ENCODE measurements at regions not wholly inside any gene's neighbourhood (a gene's known extent, or its start where the extent isn't known, plus 50 kb on each side); places are given as distances from the start of the nearest gene placed in this dataset.
"Not testable (repeated sequence)": the region's sequence is repeated elsewhere in the genome, so short reads cannot be mapped to it uniquely, and the experiment has no call there.

DNA sequence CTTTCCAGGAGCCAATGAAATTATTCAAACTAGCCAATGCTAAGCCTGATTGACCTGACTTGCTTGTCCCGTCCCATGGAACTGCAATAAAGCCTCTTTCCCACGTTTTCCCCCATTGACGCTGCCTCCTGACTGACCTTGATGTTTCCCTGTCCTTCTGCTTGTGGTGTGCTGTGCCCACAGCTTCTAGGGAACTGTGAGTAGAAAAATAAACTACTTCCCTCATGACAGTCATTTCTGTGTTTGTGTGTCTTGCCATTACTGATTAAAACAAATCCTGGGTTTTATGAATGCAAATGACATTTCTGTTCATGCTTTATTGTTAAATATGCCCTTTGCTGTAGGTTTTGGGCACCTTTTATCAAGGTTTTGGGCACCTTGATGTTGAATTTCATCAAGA lies 91.3 kb upstream of the ABI1 start:
- no peak for DNase-seq (ENCODE audit: low spot score)

DNA sequence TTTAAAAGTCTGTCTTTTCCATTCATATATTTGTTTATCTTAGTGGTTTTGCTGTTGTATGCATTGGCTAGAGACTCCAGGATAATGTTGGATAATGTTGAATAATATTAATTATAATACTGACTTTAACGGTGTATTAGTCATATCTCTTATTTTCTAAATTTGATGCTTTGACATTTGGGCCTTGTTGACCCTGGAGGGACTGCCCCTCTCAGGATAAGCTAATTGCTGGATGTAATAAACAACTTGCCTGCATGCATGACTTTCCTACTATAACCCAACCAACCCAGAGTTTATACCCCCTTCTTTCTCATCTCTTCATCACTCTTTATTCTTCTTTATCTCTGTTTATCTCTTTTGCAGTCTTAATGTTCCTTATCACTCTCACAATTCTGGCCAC lies 90.9 kb upstream of the ABI1 start:
- DNase-seq (ENCODE audit: low spot score): no peak

DNA sequence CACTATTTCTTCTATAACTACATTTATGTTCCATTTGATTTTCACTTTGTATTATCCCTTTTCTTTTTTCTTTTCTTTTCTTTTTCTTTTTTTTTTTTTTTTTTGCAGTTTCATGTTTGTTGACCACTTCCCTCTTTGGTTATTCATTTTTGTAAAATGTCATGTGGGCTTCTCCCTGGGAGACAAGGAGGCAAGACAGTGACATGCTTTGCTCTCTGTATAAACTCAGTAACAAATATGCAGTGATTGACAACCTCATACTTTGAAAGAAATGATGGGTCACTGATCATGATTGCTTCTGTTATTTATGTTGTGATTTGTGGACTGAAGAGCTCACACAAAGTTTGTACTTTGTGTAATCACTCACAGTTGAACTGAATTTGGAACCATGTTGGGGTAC lies 90.2 kb upstream of the ABI1 start:
- no peak for DNase-seq (ENCODE audit: low spot score)

DNA sequence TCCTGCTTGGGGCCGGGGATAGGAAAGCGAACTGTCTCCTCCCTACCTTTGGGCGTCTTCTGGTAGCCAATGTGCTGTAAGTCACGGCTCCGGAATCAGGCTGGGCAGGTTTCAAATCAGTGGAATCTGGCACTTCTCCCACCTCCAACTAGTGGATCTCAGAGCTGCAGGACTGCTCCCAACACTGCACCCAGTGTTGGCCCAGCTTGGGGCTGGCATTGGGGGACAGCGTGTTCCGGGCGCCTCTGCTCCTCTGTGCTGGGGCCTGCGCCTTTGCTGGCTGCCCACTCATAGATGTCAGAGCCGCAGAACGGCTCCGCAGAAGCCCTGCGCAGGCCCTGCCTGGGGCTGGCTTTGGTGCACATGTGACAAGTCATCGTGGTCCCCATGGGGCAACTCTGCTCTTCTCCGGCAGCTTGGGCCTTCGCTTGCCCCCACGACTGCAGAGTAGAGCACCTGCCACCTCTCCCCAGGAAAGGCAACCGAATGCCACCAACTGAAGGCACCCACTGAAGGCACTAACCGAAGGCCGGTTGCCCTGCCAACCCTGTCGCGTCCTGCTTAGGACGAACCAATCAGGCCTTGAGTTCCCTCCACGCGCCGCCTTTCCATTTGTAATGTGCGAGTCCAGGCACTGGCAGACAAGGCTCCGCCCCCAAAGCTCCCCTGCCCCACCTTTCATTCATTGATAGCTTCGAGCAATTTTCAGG lies 85.5 kb upstream of the ABI1 start:
- DNase-seq (ENCODE audit: low spot score): no peak

DNA sequence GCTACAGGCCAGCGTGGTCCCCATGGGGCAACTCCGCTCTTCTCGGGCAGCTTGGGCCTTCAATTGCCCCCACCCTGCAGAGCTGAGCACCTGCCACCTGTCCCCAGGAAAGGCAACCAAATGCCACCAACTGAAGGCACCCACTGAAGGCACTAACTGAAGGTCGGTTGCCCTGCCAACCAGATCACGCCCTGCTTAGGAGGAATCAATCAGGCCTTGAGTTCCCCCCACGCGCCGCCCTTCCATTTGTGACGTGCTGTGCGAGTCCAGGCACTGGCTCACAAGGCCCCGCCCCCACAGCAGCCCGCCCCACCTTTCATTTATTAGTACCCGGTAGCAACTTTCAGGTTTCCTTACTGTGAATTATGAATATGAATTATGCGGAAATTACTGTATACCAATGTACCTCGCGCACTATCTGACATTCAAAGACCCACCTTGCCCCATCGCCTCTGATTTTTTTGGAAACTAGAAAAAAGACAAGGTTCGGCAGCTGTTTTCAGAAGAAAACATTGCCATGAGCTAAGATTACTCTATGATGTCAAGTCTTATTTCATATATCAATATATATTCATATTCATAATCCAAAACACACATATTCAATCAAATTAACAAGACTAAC lies 83.6 kb upstream of the ABI1 start:
- no peak for DNase-seq (ENCODE audit: low spot score)

DNA sequence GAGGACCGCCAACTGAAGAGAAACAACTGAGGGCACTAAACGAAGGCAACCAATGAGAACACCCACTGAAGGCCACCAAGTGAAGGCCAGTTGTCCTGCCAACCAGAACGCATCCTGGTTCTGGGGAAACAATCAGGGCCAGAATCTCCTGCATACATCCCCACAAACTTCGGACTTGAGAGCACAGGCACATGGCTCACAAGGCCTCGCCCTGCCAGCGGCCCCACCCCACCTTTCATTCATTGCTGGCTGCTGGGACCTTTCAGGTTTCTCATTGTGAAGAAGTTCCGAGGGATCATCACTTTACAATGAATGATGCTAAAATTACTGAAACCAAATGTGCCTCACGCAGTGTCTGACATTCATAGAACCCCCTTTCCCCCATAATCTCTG lies 79.2 kb upstream of the ABI1 start:
- no peak for DNase-seq (ENCODE audit: low spot score)

DNA sequence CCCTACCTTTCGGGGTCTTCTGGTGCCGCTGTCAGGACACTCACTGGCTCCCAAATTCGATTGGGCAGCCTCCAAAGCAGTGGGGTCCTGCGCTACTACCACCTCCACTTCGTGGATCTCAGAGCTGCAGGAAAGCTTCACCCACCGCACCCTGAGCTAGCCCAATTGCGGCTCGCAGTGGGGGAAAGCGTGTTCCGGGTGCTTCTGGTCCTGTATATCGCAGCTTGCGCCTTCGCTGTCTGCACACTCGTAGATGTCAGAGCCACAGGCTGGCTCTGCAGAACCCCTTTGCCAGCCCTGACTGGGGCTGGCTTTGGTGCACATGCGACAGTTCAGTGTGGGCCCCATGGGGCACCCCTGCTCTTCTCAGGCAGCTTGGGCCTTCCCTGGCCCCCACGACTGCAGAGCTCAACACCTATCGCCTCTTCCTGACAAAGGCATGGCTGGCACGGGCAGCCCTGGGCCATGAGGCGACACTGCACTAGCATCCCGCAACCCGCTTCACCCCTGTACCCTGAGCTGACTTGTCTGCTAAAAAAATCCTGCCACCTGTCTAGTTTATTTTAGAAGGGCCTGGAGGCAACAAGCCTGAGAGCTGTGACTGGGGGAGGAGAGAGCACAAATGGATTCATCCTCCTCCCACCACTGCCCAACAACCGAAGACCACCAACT lies 78.7 kb upstream of the ABI1 start:
- DNase-seq (ENCODE audit: low spot score): no peak

DNA sequence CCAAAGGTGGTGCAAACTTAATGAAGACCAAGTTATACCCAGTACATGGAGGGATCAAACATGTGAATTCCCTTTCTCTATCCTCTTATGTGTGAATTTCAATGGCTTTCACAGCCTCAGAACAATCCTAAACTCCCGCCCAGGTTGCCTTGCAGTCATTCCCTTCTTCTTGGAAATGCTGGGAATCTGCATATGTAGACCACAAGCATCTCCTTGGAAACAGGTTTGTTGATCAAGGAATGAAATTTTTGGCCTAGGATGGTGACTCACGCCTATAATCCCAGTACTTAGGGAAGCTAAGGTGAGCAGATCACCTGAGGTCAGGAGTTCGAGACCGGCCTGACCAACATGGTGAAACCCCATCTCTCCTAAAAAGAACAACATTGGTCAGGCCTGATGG lies 77.8 kb upstream of the ABI1 start:
- no peak for DNase-seq (ENCODE audit: low spot score)

DNA sequence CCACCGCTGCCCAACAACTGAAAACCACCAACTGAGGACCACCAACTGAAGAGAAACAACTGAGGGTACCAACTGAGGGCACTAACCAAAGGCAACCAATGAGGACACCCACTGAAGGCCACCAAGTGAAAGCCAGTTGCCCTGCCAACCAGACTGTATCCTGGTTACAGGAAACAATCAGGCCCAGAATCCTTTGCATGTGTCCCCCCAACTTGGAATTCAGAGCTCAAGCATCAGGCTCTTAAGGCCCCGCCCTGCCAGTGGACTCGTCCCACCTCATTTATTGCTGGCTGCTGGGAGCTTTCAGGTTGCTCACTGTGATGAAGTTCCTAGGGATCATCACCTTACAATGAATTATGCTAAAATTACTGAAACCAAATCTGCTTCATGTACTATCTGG lies 76.6 kb upstream of the ABI1 start:
- DNase-seq (ENCODE audit: low spot score): no peak

DNA sequence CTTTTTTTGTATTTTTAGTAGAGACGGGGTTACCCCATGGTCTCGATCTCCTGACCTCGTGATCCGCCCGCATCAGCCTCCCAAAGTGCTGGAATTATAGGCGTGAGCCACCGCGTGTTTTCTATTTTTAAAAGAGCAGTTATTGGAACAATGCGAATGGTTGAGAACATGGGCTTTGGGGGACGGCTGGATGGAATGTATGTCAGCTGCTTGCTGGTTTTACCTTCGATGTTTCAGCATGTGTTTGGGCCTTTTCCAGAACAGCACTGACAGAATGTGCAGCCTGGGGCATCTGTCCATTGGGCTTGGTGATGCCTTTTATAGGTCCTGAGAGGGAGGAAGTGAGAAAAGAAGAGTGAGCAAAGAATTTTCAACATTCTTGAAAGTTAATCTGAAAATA lies 73.4 kb upstream of the ABI1 start:
- not testable (repeated sequence) for DNase-seq (ENCODE audit: low spot score)

DNA sequence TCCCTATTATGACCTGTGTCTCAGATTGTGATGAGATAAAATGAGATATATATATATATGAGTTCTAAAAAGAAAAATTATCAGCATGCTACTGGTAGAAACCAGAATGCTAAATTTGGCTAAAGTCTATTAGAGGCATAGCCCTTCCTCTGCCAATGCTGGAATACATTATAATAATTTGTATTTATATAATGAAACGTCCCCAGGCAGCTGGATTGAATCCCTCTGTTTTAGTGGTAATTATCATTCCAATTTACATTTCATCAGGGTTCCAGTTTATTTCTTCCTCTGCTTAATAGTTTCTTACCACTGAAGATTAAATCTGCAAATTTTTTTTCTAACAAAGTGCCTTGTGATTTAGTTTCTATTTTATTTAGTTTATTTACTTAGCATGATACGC lies 71.8 kb upstream of the ABI1 start:
- no peak for DNase-seq (ENCODE audit: low spot score)

DNA sequence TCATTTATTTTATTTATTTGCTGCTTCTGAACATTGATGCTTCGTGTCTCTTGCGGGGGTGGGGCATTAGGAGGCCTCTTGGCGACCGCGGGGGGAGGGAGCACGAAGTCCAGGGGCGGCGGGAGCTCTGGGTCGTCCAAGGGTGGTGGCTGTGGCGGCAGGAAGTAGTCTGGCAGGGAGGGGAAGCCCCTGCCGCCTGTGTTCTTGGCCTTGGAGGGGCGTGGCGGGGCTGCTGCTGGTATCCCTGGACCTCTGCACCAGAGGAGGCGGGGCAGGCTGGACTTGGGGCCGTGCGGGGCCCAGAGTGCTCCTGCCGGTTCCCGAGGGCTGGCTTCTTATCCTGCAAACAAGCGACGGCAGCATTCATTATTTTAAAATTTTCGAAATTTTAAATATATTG lies 70.5 kb upstream of the ABI1 start:
- DNase-seq (ENCODE audit: low spot score): peak; percentile 71

DNA sequence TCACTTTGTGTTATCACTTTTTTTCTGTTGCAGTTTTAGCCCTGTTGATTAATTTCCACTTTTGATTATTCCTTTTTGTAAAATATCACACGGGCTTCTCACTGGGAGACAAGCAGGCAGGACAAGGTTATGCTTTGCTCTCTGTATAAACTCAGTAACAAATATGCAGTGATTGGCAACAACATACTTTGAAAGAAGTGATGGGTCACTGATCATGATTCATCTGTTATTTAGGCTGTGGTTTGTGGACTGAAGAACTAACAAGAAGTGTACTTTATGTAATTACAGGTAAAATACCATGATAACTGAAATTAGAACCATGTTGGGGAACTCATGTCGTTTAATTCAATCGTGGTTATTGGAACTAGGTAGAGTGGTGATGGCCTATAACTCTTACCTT lies 62.1 kb upstream of the ABI1 start:
- not testable (repeated sequence) for DNase-seq (ENCODE audit: low spot score)

DNA sequence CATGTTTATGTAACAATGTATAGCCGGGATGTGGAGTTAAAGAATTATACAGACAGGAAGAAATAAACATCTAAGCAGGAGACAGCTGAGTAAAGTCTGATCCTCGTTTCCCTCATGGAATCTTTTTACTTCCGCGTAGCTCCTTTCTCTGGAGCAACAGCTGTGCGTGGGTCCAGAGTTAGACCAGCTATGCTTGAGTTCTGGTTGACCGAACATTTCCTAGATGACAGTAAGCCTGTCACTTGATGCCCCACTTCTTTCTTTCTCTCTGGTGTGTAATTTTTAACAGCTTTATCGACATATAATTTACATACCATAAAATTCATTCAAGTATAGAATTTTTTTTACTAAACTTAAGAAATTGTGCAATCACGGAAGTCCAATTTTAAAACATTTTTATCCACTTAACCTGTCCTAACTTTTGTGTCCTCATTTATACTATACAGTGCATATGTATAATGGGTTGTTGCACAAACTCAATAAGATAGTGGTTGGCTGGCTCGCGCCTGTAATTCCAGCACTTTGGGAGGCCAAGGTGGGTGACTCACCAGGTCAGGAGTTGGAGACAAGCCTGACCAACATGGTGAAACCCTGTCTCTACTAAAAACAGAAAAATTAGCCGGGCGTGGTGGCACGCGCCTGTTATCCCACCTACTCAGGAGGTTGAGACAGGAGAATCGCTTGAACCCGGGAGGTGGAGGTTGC lies 58.5 kb upstream of the ABI1 start:
- DNase-seq (ENCODE audit: low spot score): not testable (repeated sequence)

DNA sequence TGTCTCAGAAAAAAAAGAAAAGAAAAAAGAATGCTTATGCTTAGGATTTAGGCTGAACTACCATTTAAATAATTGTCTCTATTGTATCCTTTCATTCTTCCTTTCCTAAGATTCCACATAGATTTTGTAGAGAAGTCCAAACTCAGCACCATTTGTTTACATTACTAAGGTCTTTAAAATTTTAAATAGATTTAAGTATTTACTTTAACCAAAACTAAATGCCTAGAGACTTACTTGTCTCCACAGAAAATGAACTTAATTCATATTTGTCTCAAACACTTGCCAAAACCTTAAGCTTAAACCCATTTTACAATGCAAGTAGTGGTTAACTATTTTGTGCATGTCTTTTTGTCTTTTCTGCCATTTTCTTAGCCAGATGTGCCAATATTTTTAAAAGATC lies 54.1 kb upstream of the ABI1 start:
- DNase-seq (ENCODE audit: low spot score): no peak

DNA sequence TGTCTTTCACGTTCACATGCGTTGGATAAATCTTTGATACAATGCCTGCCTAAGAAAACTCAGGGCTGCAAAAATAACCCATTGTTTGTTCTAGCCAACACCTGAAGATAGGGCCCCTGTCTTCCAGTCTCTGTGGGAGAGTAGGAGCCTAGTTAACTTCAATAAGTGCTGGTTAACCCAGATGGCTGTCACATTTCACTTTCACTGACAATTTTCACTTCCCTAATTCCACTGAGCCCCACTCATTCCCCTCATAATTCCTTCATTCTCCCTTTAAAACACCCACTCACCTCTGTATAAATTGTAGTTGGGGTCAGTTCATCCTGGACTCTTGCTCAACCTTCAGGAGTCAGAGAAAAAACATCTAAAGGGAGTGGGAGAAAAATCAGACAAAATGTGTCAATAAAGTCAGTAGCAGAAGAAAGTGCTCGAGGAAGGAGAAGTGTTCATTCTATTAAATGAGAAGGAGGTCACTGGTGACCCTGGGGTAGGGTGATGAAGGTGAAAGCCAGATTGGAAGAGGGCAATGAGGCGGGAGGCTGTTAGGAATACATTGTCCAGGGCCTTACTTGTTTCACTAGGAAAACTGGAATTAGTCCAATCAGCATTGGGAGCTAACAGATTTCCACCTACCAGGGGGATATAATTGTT lies 51.2 kb upstream of the ABI1 start:
- DNase-seq (ENCODE audit: low spot score): no peak
